M059J (cell line): ENCODE measurements at regions not wholly inside any gene's neighbourhood (a gene's known extent, or its start where the extent isn't known, plus 50 kb on each side); places are given as distances from the start of the nearest gene placed in this dataset.

Source experiments
- DNase-seq: peaks from one replicate; pipeline ENCODE4 v3.0.0-alpha.2; 2012; ENCODE audit warnings: low read depth

- DNase-seq = no peak
These were observed 52.5 kb upstream of the C11orf58 start for GRCh38 chr11:16685914-16686313.

DNA sequence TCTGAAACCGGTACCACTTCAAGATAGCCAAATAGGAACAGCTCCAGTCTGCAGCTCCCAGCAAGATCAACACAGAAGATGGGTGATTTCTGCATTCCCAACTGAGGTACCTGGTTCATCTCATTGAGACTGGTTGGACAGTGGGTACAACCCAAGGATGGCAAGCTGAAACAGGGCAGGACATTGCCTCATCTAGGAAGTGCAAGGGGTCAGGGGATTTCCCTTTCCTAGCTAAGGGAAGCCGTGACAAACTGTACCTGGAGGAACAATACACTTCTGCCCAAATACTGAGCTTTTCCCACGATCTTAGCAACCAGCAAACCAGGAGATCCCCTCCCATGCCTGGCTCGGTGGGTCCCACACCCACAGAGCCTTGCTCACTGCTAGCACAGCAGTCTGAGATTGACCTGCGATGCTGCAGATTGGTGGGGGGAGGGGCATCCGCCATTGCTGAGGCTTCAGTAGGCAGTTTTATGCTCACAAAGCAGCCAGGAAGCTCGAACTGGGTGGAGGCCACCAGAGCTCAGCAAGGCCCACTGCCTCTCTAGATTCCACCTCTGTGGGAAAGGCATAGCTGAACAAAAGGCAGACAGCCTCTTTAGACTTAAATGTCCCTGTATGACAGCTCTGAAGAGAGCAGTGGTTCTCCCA lies 59.9 kb upstream of the C11orf58 start:
- DNase-seq = no peak

DNA sequence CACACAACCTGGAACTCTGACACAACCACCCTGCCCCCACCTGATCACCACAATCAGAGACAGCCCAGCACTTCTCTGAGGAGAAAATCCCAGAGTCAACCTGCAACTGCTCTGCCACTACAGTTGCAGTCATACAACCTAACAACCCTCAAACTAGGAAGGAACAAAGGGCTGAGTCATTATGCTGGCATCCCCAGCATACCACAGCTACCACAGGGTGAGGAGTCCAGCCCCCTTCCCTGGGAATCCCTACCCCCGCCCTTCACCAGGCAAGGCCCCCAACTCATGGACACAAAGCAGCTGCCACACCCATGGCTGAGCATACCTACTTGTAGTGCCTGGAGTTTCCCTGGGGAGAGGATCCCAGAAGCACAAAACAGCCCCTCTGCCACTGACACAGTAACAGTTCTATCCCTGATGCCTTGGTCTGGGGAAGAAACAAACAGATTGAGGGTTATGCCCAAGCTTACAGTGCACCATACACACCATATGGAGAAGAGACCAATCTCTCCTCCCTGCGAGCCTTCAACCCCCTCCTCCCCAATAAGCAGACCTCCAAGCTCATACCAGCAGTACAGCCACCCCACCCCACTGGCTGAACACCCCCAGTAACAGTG lies 68.5 kb upstream of the C11orf58 start:
- DNase-seq = peak; percentile 62

GRCh38 chr11:16632295-16633200 lies 105.9 kb upstream of the C11orf58 start:
- DNase-seq = peak; percentile 24

DNA sequence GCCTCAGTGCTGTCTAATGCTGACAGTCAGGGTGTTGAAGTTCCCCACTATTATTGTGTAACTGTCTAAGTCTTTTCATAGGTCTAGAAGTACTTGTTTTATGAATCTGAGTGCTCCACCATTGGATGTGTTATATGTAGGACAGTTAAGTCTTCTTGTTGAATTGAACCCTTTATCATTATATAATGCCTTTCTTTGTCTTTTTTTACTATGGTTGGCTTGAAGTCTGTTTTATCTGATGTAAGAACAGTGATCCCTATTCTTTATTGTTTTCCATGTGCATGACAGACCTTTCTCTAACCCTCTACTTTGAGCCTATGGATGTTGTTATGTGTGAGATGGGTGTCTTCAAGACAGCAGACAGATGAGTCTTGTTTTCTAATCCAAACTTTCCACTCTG lies 107.8 kb upstream of the C11orf58 start:
- no peak for DNase-seq

GRCh38 chr11:16618431-16618830 lies 120.0 kb upstream of the C11orf58 start:
- no peak for DNase-seq

GRCh38 chr11:16615480-16615879 lies 123.0 kb upstream of the C11orf58 start:
- DNase-seq = no peak

GRCh38 chr11:16613512-16614381 lies 124.7 kb upstream of the C11orf58 start:
- DNase-seq = peak; percentile 77

GRCh38 chr11:16613262-16613511 lies 125.3 kb upstream of the C11orf58 start:
- no peak for DNase-seq

GRCh38 chr11:16612566-16613261 lies 125.7 kb upstream of the C11orf58 start:
- no peak for DNase-seq

GRCh38 chr11:16611926-16612565 lies 126.4 kb upstream of the C11orf58 start:
- no peak for DNase-seq

GRCh38 chr11:16611401-16611921 lies 127.0 kb upstream of the C11orf58 start:
- DNase-seq = no peak

- DNase-seq = no peak
These were observed 127.6 kb upstream of the C11orf58 start for GRCh38 chr11:16610738-16611388.

DNA sequence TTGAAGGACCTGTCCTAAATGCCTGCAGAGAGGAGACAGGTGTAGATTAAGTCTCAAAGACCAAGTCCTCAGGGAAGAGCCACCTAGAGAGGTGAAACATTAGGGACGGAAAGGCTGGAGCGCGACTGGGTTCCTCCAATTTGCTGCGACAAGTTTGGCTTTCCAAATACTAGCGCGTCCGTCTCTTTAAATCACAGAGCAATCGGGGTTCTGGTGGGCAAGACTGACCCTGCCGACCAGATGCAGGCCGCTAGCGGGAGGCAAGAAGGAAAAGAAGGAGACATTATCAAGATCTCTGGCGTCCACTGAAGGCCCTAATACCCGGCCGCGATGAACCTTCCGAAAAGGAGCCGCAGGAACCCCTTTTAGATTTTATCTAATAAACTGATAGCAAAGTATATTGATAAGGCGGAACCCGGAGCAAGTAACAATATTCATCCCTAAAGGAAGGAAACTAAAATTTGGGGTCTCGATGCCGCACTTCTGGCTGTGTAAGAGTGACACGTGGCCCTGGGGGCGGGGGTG lies 128.2 kb upstream of the C11orf58 start:
- no peak for DNase-seq

- DNase-seq = no peak
These were observed 128.7 kb upstream of the C11orf58 start for GRCh38 chr11:16609769-16610168.

DNA sequence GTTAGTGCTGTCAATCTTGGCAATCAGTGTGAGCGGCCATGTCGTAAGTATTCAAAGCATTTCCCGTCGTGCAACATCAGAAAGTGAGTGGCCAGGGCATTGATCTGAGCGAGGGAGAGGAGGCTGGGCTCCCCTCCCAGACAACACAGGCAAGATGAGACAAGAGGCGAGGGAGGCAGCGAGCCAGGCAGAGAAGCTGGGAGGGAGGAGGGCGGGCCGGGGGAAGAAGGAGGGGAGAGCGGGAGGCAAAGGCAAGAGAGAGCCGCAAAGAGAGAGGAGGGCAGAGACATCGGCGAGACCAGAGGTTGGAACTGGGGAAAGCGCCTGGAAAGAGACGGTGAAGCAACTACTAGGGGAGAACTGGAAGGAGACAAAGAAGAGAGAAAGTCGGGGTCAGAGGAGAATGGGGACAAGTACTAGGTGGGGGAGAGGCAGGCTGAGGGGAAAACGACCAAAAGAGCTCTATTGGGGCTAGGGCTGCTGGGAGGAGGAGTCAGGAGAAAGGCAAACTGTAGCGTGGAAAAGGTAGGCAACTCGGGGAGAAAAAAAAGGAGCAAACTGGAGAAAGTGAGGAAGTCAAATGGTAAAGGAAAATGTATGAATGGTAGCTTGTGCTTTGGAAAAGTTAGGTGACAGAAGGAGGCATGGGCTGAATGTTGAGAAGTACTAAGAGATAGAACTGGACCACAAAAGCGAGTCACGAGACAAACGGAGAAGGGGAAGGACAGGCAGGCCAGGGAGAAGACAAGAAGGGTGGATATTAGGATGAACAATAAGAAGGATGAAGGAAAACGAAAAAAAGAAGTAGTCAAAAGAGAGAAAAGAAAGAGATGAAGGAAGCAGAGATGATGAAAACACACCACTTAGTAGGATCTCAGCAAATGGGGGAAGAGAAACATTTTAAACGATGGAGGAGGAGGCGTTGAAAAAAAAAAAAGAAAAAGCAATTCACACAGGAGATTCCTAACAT lies 130.5 kb upstream of the C11orf58 start:
- DNase-seq = peak; percentile 14

- no peak for DNase-seq
These were observed 131.4 kb upstream of the C11orf58 start for GRCh38 chr11:16606784-16607674.
